Stimulated activated naive B cell treated with anti-CD40 and anti-IgM and Interleukin-4, amounts not matched to agents 10 μg/mL and 1 μg/mL and 100 μg/mL, for 72 hours (primary cell): ENCODE measurements at regions not wholly inside any gene's neighbourhood (a gene's known extent, or its start where the extent isn't known, plus 50 kb on each side); places are given as distances from the start of the nearest gene placed in this dataset.
"Not testable (repeated sequence)": the region's sequence is repeated elsewhere in the genome, so short reads cannot be mapped to it uniquely, and the experiment has no call there.

Experiments
- ATAC-seq, 2 donors: fragments of 150-1000 bp; cut with Tn5 transposase; replicated peaks; 2 replicates each; pipeline ENCODE4 v1.10.0; 2021; ENCODE audit warnings: moderate library complexity in 1 of 2
- DNase-seq: peaks from one replicate; pipeline ENCODE4 v3.0.0; 2021
- H3K27ac Mint-ChIP-seq: one replicate; pipeline ENCODE4 v1.8.0; 2022; ENCODE audit warnings: mild to moderate bottlenecking, mixed read lengths
- H3K27me3 Mint-ChIP-seq, 2 donors: one replicate each; pipeline ENCODE4 v1.8.0; 2022; ENCODE audit warnings: mixed read lengths in 2 of 2
- H3K36me3 Mint-ChIP-seq, 2 donors: one replicate each; pipeline ENCODE4 v1.8.0; 2022; ENCODE audit warnings: mixed read lengths in 2 of 2, mild to moderate bottlenecking in 1 of 2
- H3K4me1 Mint-ChIP-seq, 2 donors: one replicate each; pipeline ENCODE4 v1.8.0; 2022; ENCODE audit warnings: mixed read lengths in 2 of 2, mild to moderate bottlenecking in 1 of 2
- H3K4me3 Mint-ChIP-seq, 2 donors: one replicate each; pipeline ENCODE4 v1.8.0; 2022; ENCODE audit warnings: mild to moderate bottlenecking in 2 of 2, mixed read lengths in 2 of 2, moderate library complexity in 1 of 2
- H3K9me3 Mint-ChIP-seq, 2 donors: one replicate each; pipeline ENCODE4 v1.8.0; 2022; ENCODE audit warnings: mixed read lengths in 2 of 2, mild to moderate bottlenecking in 1 of 2

GRCh38 chr15:26070095-26070532 is 207.0 kb upstream of the ATP10A start:
- Mint-ChIP-seq H3K4me1 (peaks cover 0 to 6% of the 10 kb centered on the region in 2 donors), H3K27ac (no peak overlapping the region), H3K27me3 (peaks cover 19 to 23% of the 10 kb centered on the region in 2 donors), H3K36me3 (no peaks in the 10 kb centered on the region), H3K4me3 (no peak overlapping the region), H3K9me3 (no peaks in the 10 kb centered on the region)
- no peak for DNase-seq
- no peak for ATAC-seq

- no peaks in the 10 kb centered on the region for H3K36me3 Mint-ChIP-seq
- H3K27ac Mint-ChIP-seq: no peak overlapping the region
- H3K4me3 Mint-ChIP-seq: no peak overlapping the region
- DNase-seq (no peak), ATAC-seq (no peak)
- peaks cover 0 to 6% of the 10 kb centered on the region in 2 donors for H3K4me1 Mint-ChIP-seq
- H3K27me3 Mint-ChIP-seq: peaks cover 19 to 23% of the 10 kb centered on the region in 2 donors
- H3K9me3 Mint-ChIP-seq: no peaks in the 10 kb centered on the region
These were observed 206.1 kb upstream of the ATP10A start for GRCh38 chr15:26069231-26069641.

GRCh38 chr15:26066896-26067295 is 203.8 kb upstream of the ATP10A start:
- Mint-ChIP-seq H3K4me3 (no peak overlapping the region), H3K27me3 (peaks cover 15 to 19% of the 10 kb centered on the region in 2 donors), H3K27ac (no peak overlapping the region), H3K4me1 (peaks cover 0 to 4% of the 10 kb centered on the region in 2 donors), H3K36me3 (no peaks in the 10 kb centered on the region), H3K9me3 (no peaks in the 10 kb centered on the region)
- DNase-seq: no peak
- ATAC-seq: no peak

DNA sequence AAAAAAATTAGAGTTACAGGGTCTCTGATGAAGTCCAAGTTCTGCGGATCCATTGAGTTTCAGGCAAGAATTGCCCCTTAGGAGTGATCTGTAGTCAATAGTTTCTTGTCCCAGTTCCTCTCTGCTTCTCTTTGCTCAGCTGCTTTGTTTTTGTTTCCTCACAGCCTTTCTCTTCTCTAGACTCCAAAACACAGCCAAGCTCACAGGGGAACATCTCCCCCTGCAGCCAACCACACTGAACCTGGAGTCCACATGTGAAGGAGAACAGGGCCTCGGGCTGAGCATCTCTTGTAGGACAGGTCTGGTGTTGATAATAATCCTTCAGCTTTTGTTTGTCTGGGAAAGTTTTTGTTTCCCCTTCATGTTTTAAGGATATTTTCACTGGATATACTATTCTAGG is 202.6 kb upstream of the ATP10A start:
- ATAC-seq (no peak), DNase-seq (no peak)
- Mint-ChIP-seq H3K36me3 (no peaks in the 10 kb centered on the region), H3K9me3 (peaks cover 0 to 2% of the 10 kb centered on the region in 2 donors), H3K4me3 (no peak overlapping the region), H3K27me3 (peaks cover 13 to 25% of the 10 kb centered on the region in 2 donors), H3K27ac (no peak overlapping the region), H3K4me1 (no peaks in the 10 kb centered on the region)

DNA sequence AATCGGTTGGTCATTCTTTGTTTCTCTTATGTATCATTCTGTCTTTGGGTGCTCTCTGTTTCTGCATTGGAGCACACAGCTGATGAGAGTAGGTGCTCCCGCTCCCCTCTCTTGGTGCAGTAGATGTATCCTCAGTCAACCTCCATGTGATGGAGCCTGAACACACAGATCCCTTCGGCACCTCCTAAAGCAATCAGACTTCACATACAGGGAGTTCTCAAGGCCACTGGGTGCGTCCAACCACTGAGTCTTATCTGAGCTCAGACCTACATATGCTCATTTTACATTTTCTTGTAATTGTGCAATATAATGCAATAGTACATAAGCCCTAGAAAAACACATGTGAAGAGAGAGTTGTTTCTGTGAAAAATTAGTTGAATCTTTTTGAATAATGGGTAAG is 198.1 kb upstream of the ATP10A start:
- H3K27ac Mint-ChIP-seq: no peak overlapping the region
- no peak overlapping the region for H3K4me3 Mint-ChIP-seq
- peaks cover 0 to 3% of the 10 kb centered on the region in 2 donors for H3K36me3 Mint-ChIP-seq
- DNase-seq (no peak), ATAC-seq (no peak)
- H3K4me1 Mint-ChIP-seq: no peaks in the 10 kb centered on the region
- peaks cover 8 to 10% of the 10 kb centered on the region in 2 donors for H3K27me3 Mint-ChIP-seq
- H3K9me3 Mint-ChIP-seq: peaks cover 4% of the 10 kb centered on the region in 2 donors

DNA sequence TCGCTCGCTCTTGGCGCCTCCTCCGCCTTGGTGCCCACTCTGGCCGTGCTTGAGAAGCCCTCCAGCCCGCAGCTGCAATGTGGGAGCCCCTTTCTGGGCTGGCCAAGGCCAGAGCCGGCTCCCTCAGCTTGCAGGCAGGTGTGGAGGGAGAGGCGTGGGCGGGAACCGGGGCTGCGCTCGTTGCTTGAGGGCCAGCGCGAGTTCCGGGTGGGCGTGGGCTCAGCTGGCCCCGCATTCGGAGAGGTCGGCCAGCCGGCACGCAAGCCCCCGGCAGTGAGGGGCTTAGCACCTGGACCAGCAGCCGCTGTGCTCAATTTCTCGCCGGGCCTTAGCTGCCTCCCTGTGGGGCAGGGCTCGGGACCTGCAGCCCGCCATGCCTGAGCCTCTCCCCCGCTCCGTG is 193.6 kb upstream of the ATP10A start:
- not testable (repeated sequence) for H3K4me1 Mint-ChIP-seq, H3K27ac Mint-ChIP-seq, H3K9me3 Mint-ChIP-seq, DNase-seq, ATAC-seq, H3K4me3 Mint-ChIP-seq, H3K36me3 Mint-ChIP-seq
- H3K27me3 Mint-ChIP-seq: peaks cover 19 to 23% of the 10 kb centered on the region in 2 donors

- DNase-seq: no peak
- Mint-ChIP-seq H3K27me3 (peaks cover 13 to 15% of the 10 kb centered on the region in 2 donors), H3K27ac (no peak overlapping the region), H3K4me1 (no peaks in the 10 kb centered on the region), H3K36me3 (no peaks in the 10 kb centered on the region), H3K9me3 (no peaks in the 10 kb centered on the region), H3K4me3 (no peak overlapping the region)
- ATAC-seq: no peak
These were observed 188.9 kb upstream of the ATP10A start for GRCh38 chr15:26051761-26052675.

DNA sequence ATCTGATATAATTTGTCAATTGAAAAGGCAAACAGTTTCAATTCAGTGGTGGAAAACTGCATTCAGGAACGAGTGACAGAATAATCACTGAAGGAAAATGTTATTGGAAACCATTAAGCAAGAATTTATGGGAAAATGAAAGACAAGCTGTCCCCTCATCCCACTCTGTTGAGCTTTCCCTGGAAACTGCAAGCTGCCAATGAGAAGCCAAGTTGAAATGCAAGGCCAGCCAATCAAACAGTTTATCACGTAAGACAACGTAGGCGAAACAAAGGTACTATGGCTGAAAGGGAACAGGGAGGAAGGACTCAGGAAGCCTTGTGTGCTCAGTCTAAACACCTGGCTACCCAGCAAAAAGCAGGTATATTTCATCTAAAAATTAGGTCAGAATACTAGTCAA is 187.9 kb upstream of the ATP10A start:
- H3K27ac Mint-ChIP-seq: no peak overlapping the region
- no peak overlapping the region for H3K4me3 Mint-ChIP-seq
- no peaks in the 10 kb centered on the region for H3K9me3 Mint-ChIP-seq
- ATAC-seq (no peak), DNase-seq (no peak)
- no peaks in the 10 kb centered on the region for H3K36me3 Mint-ChIP-seq
- peaks cover 13 to 20% of the 10 kb centered on the region in 2 donors for H3K27me3 Mint-ChIP-seq
- no peaks in the 10 kb centered on the region for H3K4me1 Mint-ChIP-seq

GRCh38 chr15:26049900-26050657 is 187.0 kb upstream of the ATP10A start:
- Mint-ChIP-seq H3K9me3 (peaks cover 0 to 4% of the 10 kb centered on the region in 2 donors), H3K27ac (no peak overlapping the region), H3K27me3 (peaks cover 17 to 23% of the 10 kb centered on the region in 2 donors), H3K4me1 (no peaks in the 10 kb centered on the region), H3K4me3 (no peak overlapping the region), H3K36me3 (no peaks in the 10 kb centered on the region)
- DNase-seq (no peak), ATAC-seq (no peak)

DNA sequence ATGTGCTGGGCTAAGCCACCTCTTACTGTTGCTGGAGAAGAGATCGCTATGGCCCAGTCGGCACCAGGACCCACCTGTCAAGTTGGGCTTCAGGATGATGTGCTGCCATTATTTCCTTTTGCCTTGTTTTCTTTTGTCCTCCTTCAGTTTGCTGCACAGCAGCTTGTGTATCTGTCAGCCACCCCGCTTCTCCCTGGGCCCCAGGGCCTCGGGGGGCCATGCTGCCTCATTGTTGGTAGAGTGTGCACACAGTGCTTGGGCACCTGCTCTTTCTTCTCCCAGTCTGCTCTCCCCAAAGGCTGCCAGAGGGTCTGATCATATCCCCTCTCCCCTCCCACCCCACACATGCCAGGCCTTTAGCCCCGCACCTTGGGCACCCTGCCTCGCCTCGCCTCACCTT is 185.5 kb upstream of the ATP10A start:
- ATAC-seq (no peak), DNase-seq (no peak)
- Mint-ChIP-seq H3K27me3 (peaks cover 13 to 18% of the 10 kb centered on the region in 2 donors), H3K9me3 (peaks cover 0 to 4% of the 10 kb centered on the region in 2 donors), H3K4me1 (no peaks in the 10 kb centered on the region), H3K36me3 (no peaks in the 10 kb centered on the region), H3K27ac (no peak overlapping the region), H3K4me3 (no peak overlapping the region)

DNA sequence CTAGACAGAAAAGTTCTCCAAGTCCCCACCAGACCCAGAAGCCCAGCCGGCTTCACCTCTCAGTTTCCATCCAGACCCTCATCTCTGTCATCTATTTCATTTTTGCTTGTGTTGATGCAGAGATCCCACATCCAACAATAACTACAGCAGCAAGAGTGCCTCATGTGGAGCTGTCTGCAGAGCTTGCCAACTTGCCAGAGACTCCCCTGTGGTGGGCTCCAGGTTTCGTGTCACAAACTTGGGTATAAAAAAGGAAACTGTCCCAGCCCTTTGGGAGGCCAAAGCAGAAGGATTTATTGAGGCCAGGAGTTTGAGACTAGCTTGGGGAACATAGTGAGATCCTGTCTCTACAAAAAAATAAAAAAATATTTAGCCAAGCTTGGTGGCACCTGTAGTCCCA is 182.4 kb upstream of the ATP10A start:
- no peaks in the 10 kb centered on the region for H3K4me1 Mint-ChIP-seq
- no peak overlapping the region for H3K27ac Mint-ChIP-seq
- no peaks in the 10 kb centered on the region for H3K36me3 Mint-ChIP-seq
- no peak for DNase-seq
- ATAC-seq: no peak
- no peak overlapping the region for H3K4me3 Mint-ChIP-seq
- H3K27me3 Mint-ChIP-seq: peaks cover 9 to 15% of the 10 kb centered on the region in 2 donors
- H3K9me3 Mint-ChIP-seq: peaks cover 0 to 7% of the 10 kb centered on the region in 2 donors

DNA sequence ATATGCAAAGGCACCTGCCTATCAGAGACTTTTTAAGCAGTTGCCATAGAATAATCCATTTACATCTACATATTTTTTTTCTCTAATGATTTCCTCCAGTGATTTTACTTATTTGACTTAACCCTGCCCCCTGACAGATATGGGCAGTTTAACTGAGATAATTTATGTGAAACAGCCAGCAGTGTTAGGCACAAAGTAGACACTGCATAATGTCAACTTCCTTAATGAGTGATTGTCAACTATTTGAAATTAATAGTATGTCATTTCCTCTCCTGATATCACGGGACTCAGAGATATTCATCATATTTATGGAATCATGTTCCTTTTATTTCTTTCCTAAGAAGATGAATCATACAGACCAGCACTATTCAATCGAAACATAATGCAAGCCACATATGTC is 179.9 kb upstream of the ATP10A start:
- H3K4me1 Mint-ChIP-seq: no peaks in the 10 kb centered on the region
- ATAC-seq (no peak), DNase-seq (no peak)
- H3K36me3 Mint-ChIP-seq: no peaks in the 10 kb centered on the region
- peaks cover 16 to 30% of the 10 kb centered on the region in 2 donors for H3K27me3 Mint-ChIP-seq
- H3K4me3 Mint-ChIP-seq: no peak overlapping the region
- H3K9me3 Mint-ChIP-seq: peaks cover 0 to 7% of the 10 kb centered on the region in 2 donors
- no peak overlapping the region for H3K27ac Mint-ChIP-seq

- Mint-ChIP-seq H3K36me3 (no peaks in the 10 kb centered on the region), H3K27me3 (peaks cover 12 to 32% of the 10 kb centered on the region in 2 donors), H3K9me3 (peaks cover 0 to 3% of the 10 kb centered on the region in 2 donors), H3K27ac (no peak overlapping the region), H3K4me1 (no peaks in the 10 kb centered on the region), H3K4me3 (no peak overlapping the region)
- DNase-seq: no peak
- ATAC-seq: no peak
These were observed 175.6 kb upstream of the ATP10A start for GRCh38 chr15:26038693-26039092.

DNA sequence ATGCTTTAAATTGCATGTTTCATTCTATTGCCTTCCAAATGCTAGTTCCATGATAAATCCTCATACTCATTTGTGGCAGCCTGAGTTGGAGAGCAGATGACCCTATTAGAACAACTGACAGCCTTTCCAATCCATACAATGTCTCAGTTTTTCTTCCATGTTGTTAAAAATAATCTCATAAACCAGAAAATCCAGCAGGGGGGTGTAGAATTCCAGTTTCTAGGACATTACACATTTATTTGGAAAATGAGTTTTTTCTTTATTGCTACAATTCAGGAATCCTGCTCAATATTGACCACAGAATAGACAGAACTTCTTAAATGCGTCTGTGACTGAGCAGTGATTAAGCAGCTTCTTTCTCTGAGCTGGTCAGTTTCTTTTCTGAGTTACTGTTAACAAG is 174.2 kb upstream of the ATP10A start:
- no peak for DNase-seq
- no peak overlapping the region for H3K27ac Mint-ChIP-seq
- no peak overlapping the region for H3K4me3 Mint-ChIP-seq
- H3K9me3 Mint-ChIP-seq: peaks cover 0 to 3% of the 10 kb centered on the region in 2 donors
- no peaks in the 10 kb centered on the region for H3K4me1 Mint-ChIP-seq
- ATAC-seq: no peak
- peaks cover 12 to 32% of the 10 kb centered on the region in 2 donors for H3K27me3 Mint-ChIP-seq
- no peaks in the 10 kb centered on the region for H3K36me3 Mint-ChIP-seq
